ENCODE measurements at regions not wholly inside any gene's neighbourhood (a gene's known extent, or its start where the extent isn't known, plus 50 kb on each side); places are given as distances from the start of the nearest gene placed in this dataset.

DNA sequence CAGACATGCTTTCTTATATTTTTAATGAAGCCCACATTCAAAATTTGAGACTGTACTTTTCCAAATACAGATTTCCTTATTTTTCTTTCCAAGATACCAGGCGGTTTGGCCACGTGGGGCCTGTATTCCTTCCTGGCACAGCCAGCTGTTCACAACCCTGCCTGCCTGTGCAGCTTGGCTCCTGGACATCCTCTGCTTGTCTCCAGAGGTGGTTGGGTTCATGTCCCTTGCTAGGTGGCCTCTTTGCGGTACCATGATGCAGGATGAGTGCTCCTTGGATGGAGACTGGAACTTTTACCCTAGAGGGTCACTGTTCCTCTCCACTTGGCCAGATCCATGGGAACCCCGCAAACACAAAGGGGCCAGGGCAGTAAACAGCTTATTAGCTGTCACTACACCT is 297.5 kb upstream of the MSX2 start:
- TF ChIP-seq, protein P1, sequence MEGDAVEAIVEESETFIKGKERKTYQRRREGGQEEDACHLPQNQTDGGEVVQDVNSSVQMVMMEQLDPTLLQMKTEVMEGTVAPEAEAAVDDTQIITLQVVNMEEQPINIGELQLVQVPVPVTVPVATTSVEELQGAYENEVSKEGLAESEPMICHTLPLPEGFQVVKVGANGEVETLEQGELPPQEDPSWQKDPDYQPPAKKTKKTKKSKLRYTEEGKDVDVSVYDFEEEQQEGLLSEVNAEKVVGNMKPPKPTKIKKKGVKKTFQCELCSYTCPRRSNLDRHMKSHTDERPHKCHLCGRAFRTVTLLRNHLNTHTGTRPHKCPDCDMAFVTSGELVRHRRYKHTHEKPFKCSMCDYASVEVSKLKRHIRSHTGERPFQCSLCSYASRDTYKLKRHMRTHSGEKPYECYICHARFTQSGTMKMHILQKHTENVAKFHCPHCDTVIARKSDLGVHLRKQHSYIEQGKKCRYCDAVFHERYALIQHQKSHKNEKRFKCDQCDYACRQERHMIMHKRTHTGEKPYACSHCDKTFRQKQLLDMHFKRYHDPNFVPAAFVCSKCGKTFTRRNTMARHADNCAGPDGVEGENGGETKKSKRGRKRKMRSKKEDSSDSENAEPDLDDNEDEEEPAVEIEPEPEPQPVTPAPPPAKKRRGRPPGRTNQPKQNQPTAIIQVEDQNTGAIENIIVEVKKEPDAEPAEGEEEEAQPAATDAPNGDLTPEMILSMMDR (conservative IDR thresholded peaks at IDR 0.05; ENCODE audit: low read length): no peak
- no peak for TF ChIP-seq EZH2phosphoT487 (IDR thresholded peaks at IDR 0.05; ENCODE audit: borderline replicate concordance, low read depth, low read length)

Data from OCI-LY7 (cell line).